NCI-H446 (cell line): ENCODE measurements at regions not wholly inside any gene's neighbourhood (a gene's known extent, or its start where the extent isn't known, plus 50 kb on each side); places are given as distances from the start of the nearest gene placed in this dataset.

Experiments used
- DNase-seq, 2 experiments: peaks; one replicate each; lab custom pipeline; 2025; lab: John Stamatoyannopoulos, UW

- peak in 1 of 2 experiments; percentile 1 for DNase-seq
Observed at GRCh38 chr17:53166731-53167130, 656.0 kb upstream of the KIF2B start.

- DNase-seq: peak in 1 of 2 experiments; percentile 4
Observed at GRCh38 chr17:53150101-53150698, 672.5 kb upstream of the KIF2B start.

- no peak for DNase-seq
Observed at GRCh38 chr17:53149316-53149715, 673.4 kb upstream of the KIF2B start.

GRCh38 chr17:53148058-53148457, 674.7 kb upstream of the KIF2B start:
- DNase-seq: no peak

GRCh38 chr17:53142890-53143289, 679.8 kb upstream of the KIF2B start:
- DNase-seq: no peak

- no peak for DNase-seq
Observed at GRCh38 chr17:53141731-53142130, 681.0 kb upstream of the KIF2B start.

- DNase-seq: no peak
Observed at GRCh38 chr17:53141280-53141679, 681.4 kb upstream of the KIF2B start.

GRCh38 chr17:53137869-53138268, 684.9 kb upstream of the KIF2B start:
- DNase-seq: no peak

- no peak for DNase-seq
Observed at GRCh38 chr17:53135969-53136368, 686.8 kb upstream of the KIF2B start.

- DNase-seq: no peak
Observed at GRCh38 chr17:53134548-53134947, 688.2 kb upstream of the KIF2B start.

- no peak for DNase-seq
Observed at GRCh38 chr17:53133876-53134275, 688.9 kb upstream of the KIF2B start.

- no peak for DNase-seq
Observed at GRCh38 chr17:53129863-53130262, 692.9 kb upstream of the KIF2B start.

- no peak for DNase-seq
Observed at GRCh38 chr17:53127331-53127730, 695.4 kb upstream of the KIF2B start.

- no peak for DNase-seq
Observed at GRCh38 chr17:53122966-53123365, 699.8 kb upstream of the KIF2B start.

- no peak for DNase-seq
Observed at GRCh38 chr17:53119773-53120172, 703.0 kb upstream of the KIF2B start.

GRCh38 chr17:53118948-53119347, 703.8 kb upstream of the KIF2B start:
- DNase-seq: no peak

- DNase-seq: no peak
Observed at GRCh38 chr17:53106886-53107285, 715.8 kb upstream of the KIF2B start.

GRCh38 chr17:53101706-53102105, 721.0 kb upstream of the KIF2B start:
- no peak for DNase-seq

GRCh38 chr17:53100126-53100525, 722.6 kb upstream of the KIF2B start:
- DNase-seq: peak in 1 of 2 experiments; percentile 16

GRCh38 chr17:53093391-53093790, 729.3 kb upstream of the KIF2B start:
- DNase-seq: no peak

- DNase-seq: no peak
Observed at GRCh38 chr17:53092072-53092471, 730.7 kb upstream of the KIF2B start.

- DNase-seq: no peak
Observed at GRCh38 chr17:53090770-53091169, 732.0 kb upstream of the KIF2B start.

- no peak for DNase-seq
Observed at GRCh38 chr17:53088481-53088880, 734.2 kb upstream of the KIF2B start.

- DNase-seq: no peak
Observed at GRCh38 chr17:53061446-53061845, 761.3 kb upstream of the KIF2B start.

- DNase-seq: no peak
Observed at GRCh38 chr17:53058031-53058430, 764.7 kb upstream of the KIF2B start.
